ENCODE measurements at regions not wholly inside any gene's neighbourhood (a gene's known extent, or its start where the extent isn't known, plus 50 kb on each side); places are given as distances from the start of the nearest gene placed in this dataset.

- intact Hi-C loops (cut with DNase I): no loop called here
- DNase-seq (no peak), ATAC-seq (peak in 5 of 8 donors; percentile 19 to 80 (median 30))
- TF ChIP-seq, protein P1, sequence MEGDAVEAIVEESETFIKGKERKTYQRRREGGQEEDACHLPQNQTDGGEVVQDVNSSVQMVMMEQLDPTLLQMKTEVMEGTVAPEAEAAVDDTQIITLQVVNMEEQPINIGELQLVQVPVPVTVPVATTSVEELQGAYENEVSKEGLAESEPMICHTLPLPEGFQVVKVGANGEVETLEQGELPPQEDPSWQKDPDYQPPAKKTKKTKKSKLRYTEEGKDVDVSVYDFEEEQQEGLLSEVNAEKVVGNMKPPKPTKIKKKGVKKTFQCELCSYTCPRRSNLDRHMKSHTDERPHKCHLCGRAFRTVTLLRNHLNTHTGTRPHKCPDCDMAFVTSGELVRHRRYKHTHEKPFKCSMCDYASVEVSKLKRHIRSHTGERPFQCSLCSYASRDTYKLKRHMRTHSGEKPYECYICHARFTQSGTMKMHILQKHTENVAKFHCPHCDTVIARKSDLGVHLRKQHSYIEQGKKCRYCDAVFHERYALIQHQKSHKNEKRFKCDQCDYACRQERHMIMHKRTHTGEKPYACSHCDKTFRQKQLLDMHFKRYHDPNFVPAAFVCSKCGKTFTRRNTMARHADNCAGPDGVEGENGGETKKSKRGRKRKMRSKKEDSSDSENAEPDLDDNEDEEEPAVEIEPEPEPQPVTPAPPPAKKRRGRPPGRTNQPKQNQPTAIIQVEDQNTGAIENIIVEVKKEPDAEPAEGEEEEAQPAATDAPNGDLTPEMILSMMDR (IDR thresholded peaks at IDR 0.05): no peak
- H3K36me3 ChIP-seq: no peaks in the 10 kb centered on the region
- WGBS, 2 donors: 36 to 39% methylated on average over 7 of the region's 7 CpGs
- no peaks in the 10 kb centered on the region for H3K9me3 ChIP-seq
- H3K27me3 ChIP-seq: no peaks in the 10 kb centered on the region
- peak overlapping the region in 1 of 10 donors; percentile 12 for H3K27ac ChIP-seq
- H3K4me3 ChIP-seq: no peak overlapping the region
- H3K4me1 ChIP-seq: peaks cover 0 to 50% (median 36%) of the 10 kb centered on the region in 9 donors
These were observed 51.5 kb upstream of the MAP3K1 start for GRCh38 chr5:56763711-56764466.

DNA sequence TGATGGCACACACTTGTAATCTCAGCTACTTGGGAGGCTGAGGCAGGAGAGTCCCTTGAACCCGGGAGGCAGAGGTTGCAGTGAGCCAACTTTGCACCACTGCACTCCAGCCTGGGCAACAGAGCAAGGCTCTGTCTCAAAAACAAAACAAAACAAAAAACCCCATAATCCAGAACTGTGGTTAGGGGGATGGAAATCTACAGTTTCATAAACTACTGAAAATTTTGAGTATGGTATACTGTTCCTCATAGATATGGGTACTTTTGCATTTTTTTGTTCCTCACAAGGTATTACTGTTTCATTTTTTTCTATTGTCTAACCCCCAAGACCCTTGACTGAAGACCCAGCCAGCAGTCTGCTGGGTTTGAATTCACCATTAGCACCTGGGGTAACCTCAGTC lies 52.2 kb upstream of the MAP3K1 start:
- TF ChIP-seq, protein P1 (IDR thresholded peaks at IDR 0.05): no peak
- Histone ChIP-seq H3K36me3 (no peaks in the 10 kb centered on the region), H3K4me1 (peaks cover 0 to 50% (median 36%) of the 10 kb centered on the region in 9 donors), H3K27me3 (no peaks in the 10 kb centered on the region), H3K9me3 (no peaks in the 10 kb centered on the region), H3K27ac (peak overlapping the region in 1 of 10 donors; percentile 12), H3K4me3 (no peak overlapping the region)
- no peak for DNase-seq
- WGBS, 2 donors: 94 to 100% methylated on average over 1 of the region's 1 CpG
- intact Hi-C loops (cut with DNase I): no loop called here
- no peak for ATAC-seq

GRCh38 chr5:56761151-56761885 lies 54.0 kb upstream of the MAP3K1 start:
- H3K4me3 ChIP-seq: no peak overlapping the region
- ATAC-seq (peak in 5 of 8 donors; percentile 4 to 29 (median 23)), DNase-seq (no peak)
- H3K4me1 ChIP-seq: peaks cover 0 to 50% (median 36%) of the 10 kb centered on the region in 9 donors
- peak overlapping the region in 4 of 10 donors; percentile 6 to 36 (median 16) for H3K27ac ChIP-seq
- intact Hi-C loops (cut with DNase I): no loop called here
- no peaks in the 10 kb centered on the region for H3K36me3 ChIP-seq
- TF ChIP-seq, protein P1 (IDR thresholded peaks at IDR 0.05): no peak
- WGBS, 2 donors: 56 to 67% methylated on average over 4 of the region's 4 CpGs
- H3K27me3 ChIP-seq: no peaks in the 10 kb centered on the region
- no peaks in the 10 kb centered on the region for H3K9me3 ChIP-seq

- peak overlapping the region in 3 of 10 donors; percentile 10 to 46 (median 36) for H3K27ac ChIP-seq
- H3K4me1 ChIP-seq: peaks cover 0 to 50% (median 36%) of the 10 kb centered on the region in 9 donors
- TF ChIP-seq, protein P1 (IDR thresholded peaks at IDR 0.05): no peak
- no peak overlapping the region for H3K4me3 ChIP-seq
- ATAC-seq: peak in 7 of 8 donors; percentile 54 to 87 (median 80)
- WGBS, 2 donors: 71 to 82% methylated on average over 5 of the region's 5 CpGs
- peak in 1 of 2 donors; percentile 39 for DNase-seq
- H3K9me3 ChIP-seq: no peaks in the 10 kb centered on the region
- intact Hi-C loops (cut with DNase I): no loop called here
- no peaks in the 10 kb centered on the region for H3K36me3 ChIP-seq
- no peaks in the 10 kb centered on the region for H3K27me3 ChIP-seq
These were observed 54.6 kb upstream of the MAP3K1 start for GRCh38 chr5:56760723-56761122.

Data from heart right ventricle (tissue), 16 donors.